Stimulated activated naive CD8-positive, alpha-beta T cell treated with anti-CD3 and anti-CD28 coated beads, Interleukin-15, Interleukin-2, amounts not matched to agents 100 ng/mL and 50 ng/mL, for 24 hours (primary cell): ENCODE measurements at regions not wholly inside any gene's neighbourhood (a gene's known extent, or its start where the extent isn't known, plus 50 kb on each side); places are given as distances from the start of the nearest gene placed in this dataset.
"Not testable (repeated sequence)": the region's sequence is repeated elsewhere in the genome, so short reads cannot be mapped to it uniquely, and the experiment has no call there.

Experiments
- H3K27ac Mint-ChIP-seq: one replicate; pipeline ENCODE4 v1.8.0; 2021; ENCODE audit warnings: mild to moderate bottlenecking, mixed read lengths
- H3K27me3 Mint-ChIP-seq: one replicate; pipeline ENCODE4 v1.8.0; 2021; ENCODE audit warnings: mixed read lengths
- H3K36me3 Mint-ChIP-seq: one replicate; pipeline ENCODE4 v1.8.0; 2021; ENCODE audit warnings: low read depth, mixed read lengths
- H3K4me1 Mint-ChIP-seq: one replicate; pipeline ENCODE4 v1.8.0; 2021; ENCODE audit warnings: low read depth, mixed read lengths
- H3K4me3 Mint-ChIP-seq: one replicate; pipeline ENCODE4 v1.8.0; 2021; ENCODE audit warnings: mild to moderate bottlenecking, mixed read lengths
- H3K9me3 Mint-ChIP-seq: one replicate; pipeline ENCODE4 v1.8.0; 2021; ENCODE audit warnings: mixed read lengths

DNA sequence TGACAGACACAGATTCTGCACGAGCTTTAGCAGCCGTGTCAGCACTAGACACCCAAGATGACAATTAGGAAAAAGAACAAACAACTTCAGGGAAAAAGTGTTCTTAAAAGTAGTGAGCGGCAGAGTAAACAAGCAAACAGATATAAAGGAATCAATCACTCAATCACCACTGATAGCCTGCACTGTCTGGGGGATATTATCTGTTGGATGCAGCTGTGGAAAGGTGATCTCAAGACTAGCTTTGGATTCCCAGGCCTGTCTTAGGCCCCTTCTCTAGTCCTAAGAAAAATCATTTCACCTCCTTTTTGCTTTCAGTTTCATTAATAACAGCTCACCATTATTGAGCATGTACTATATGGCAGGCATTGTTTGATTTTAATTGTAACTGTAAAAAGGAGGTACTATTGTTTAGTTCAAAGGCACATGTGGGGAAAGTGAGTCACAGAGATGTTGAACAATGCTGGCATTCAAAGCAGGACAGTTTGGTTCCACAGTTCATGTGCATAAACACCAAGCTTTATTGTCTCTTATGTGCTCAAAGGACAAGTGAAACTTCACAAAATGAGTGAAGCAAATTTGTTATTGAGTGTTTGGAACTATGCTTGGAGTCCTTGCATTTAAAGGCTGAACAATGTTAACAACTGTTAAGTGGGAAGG lies 147.3 kb upstream of the TCF4 start:
- Mint-ChIP-seq H3K27me3 (no peaks in the 10 kb centered on the region), H3K4me1 (no peaks in the 10 kb centered on the region)

DNA sequence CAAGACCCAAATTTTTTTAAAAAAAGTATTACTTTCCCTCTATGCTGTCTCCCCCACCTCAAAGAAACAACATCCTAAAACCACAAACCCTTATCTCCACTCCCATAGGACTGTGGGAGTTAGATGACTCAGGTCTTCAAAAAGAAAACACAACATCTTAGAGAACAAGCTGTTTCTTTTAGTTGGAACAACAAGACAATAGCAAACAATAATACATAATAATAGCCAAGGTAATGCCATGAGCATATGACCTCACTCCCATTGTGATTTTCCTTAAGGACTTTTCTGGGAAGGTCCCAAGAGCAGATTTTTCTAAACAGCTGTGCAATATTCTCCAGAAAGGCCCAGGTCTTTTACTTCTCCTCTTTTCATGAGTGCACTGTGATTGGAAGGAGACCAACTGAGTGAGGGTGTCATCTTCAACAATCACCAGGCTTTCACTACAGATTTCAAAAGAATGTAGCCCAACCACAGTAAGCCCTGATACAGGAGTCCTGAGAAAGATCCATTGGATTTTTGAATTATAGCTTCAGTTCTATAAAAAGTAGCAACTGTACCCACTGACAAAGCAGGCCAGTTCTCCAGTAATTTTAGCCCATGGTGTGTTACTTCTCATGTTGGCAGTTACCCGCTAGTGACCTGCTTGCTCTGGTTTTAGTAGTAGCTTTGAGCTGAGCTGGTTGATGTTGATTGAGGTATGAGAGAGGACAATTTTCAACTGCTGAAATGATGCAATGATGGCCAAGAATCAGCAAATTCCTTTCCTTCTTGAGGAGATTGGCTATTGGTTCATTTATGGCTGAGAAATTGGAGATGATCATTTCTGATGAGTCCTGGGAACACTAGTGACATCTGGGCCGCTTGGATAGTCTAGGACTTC lies 144.5 kb upstream of the TCF4 start:
- no peak overlapping the region for H3K27ac Mint-ChIP-seq
- H3K36me3 Mint-ChIP-seq: no peaks in the 10 kb centered on the region
- H3K27me3 Mint-ChIP-seq: no peaks in the 10 kb centered on the region
- no peaks in the 10 kb centered on the region for H3K4me1 Mint-ChIP-seq
- peaks cover 4% of the 10 kb centered on the region for H3K9me3 Mint-ChIP-seq
- H3K4me3 Mint-ChIP-seq: no peak overlapping the region

More for the DNA sequence above, 147.3 kb upstream of the TCF4 start:
- H3K36me3 Mint-ChIP-seq: no peaks in the 10 kb centered on the region
- H3K4me3 Mint-ChIP-seq: no peak overlapping the region
- H3K9me3 Mint-ChIP-seq: no peaks in the 10 kb centered on the region
- H3K27ac Mint-ChIP-seq: no peak overlapping the region

DNA sequence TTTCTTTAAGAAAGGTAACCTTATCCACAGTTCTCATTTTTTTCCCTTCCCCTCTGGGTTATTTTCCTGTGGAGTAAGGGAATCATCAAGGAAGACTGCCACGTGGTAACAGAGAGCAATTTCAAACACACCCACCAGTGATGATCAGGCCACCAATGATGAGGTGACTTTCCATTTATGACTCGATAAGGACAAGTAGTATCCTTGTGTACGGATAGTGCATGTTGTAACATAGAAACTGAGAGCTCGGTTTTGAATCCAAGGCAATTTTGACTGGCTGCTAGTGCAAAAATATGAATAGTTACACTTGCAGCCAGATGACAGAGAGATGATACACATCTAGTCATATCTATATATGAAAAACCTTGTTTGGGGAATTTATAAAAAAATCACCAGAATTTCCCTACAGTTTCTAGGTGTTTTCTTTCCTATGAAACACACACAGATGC lies 143.6 kb upstream of the TCF4 start:
- Mint-ChIP-seq H3K9me3 (peaks cover 4% of the 10 kb centered on the region), H3K36me3 (no peaks in the 10 kb centered on the region), H3K4me1 (no peaks in the 10 kb centered on the region), H3K4me3 (no peak overlapping the region), H3K27ac (no peak overlapping the region), H3K27me3 (no peaks in the 10 kb centered on the region)

DNA sequence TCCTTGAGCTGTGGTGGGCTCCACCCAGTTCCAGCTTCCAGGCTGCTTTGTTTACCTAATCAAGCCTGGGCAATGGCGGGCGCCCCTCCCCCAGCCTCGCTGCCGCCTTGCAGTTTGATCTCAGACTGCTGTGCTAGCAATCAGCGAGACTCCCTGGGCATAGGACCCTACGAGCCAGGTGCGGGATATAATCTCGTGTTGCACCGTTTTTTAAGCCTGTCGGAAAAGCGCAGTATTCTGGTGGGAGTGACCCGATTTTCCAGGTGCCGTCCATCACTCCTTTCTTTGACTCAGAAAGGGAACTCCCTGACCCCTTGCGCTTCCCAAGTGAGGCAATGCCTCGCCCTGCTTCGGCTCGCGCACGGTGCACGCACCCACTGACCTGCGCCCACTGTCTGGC lies 133.0 kb upstream of the TCF4 start:
- H3K36me3 Mint-ChIP-seq, H3K27me3 Mint-ChIP-seq, H3K4me3 Mint-ChIP-seq, H3K4me1 Mint-ChIP-seq, H3K9me3 Mint-ChIP-seq, H3K27ac Mint-ChIP-seq: not testable (repeated sequence)

DNA sequence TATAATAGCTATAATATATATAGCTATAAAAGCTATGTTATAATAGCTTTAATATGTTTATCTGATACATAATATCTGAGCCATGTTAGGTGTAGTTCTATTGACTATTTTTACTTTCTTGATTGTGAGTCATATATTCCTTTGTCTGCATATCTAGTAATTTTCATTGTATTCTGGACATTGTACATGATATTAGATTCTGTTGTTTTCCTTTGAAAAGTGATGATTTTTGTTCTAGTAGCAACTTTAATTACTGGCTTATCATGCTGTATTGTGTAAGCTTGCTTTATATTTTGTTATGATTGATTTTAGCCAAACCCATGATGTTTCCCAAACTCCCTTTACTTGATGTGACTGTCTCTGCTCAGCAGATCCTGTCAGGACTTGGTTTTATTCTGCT lies 125.7 kb upstream of the TCF4 start:
- Mint-ChIP-seq H3K9me3 (peaks cover 19% of the 10 kb centered on the region), H3K27me3 (no peaks in the 10 kb centered on the region), H3K36me3 (no peaks in the 10 kb centered on the region), H3K4me3 (no peak overlapping the region), H3K4me1 (no peaks in the 10 kb centered on the region), H3K27ac (no peak overlapping the region)

DNA sequence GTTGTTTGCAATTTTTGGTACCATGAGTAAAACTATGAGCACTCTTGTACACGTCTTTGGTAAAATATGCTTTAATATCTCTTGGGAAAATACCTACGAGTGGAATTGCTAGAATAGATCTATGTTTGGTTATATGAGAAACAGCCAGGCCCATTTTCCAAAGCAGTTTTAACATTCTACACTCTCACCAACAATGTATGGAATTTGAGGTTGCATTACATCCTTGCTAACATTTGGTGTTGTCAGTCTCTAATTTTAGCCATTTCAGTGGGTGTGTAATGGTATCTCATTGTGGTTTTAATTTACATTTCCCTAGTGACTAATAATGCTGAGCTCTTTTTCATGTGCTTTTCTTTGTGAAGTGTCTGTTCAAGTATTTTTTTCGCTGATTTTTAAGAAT lies 118.9 kb upstream of the TCF4 start:
- Mint-ChIP-seq H3K4me3 (no peak overlapping the region), H3K4me1 (no peaks in the 10 kb centered on the region), H3K27ac (no peak overlapping the region), H3K9me3 (peaks cover 17% of the 10 kb centered on the region), H3K27me3 (no peaks in the 10 kb centered on the region), H3K36me3 (no peaks in the 10 kb centered on the region)

DNA sequence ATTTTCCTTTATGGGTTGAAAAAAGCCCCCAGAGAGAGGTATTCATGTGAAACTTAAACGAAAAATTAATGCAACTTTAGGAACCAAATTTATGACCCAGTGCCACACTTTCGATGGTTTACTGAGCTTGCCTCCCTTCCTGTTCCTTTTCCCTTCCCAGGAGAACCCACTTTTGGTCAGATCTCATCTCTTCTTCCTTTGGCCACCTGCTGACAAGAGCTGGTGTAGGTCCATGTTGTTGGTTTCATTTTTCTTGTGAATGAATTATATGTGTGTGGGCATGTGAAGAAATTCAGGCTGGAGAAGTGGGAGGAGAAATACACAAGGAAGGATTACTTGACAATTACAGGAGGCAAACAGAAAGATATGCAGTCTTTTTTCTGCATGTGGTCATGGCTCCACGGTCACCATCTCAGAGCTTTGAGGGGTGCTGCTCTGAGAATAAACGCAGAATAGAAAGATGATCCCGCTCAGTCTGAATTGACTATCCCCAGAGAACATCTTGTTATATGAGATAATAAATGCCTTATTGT lies 111.3 kb upstream of the TCF4 start:
- Mint-ChIP-seq H3K4me1 (no peaks in the 10 kb centered on the region), H3K36me3 (no peaks in the 10 kb centered on the region), H3K9me3 (peaks cover 12% of the 10 kb centered on the region), H3K27ac (no peak overlapping the region), H3K27me3 (no peaks in the 10 kb centered on the region), H3K4me3 (no peak overlapping the region)

DNA sequence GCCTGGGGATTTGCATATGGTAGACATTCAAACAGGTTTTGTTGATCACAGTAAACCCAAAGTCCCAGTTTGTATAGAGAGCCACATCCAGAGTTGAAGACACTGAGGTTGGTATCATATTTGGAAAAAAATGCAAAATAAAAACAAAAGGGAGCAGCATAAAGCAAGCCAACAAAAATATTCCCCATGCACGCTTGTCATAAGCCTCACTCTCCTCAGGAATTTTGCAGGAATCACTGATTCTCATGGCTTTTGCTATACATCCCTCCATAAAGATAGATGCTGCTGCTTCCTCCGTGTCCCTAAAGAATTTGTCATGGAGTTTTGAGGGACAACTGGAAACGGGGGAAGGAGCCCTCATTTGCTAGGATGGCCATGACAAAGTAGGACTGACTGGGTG lies 108.8 kb upstream of the TCF4 start:
- H3K27ac Mint-ChIP-seq: no peak overlapping the region
- H3K27me3 Mint-ChIP-seq: no peaks in the 10 kb centered on the region
- H3K9me3 Mint-ChIP-seq: peaks cover 3% of the 10 kb centered on the region
- no peak overlapping the region for H3K4me3 Mint-ChIP-seq
- H3K36me3 Mint-ChIP-seq: no peaks in the 10 kb centered on the region
- H3K4me1 Mint-ChIP-seq: no peaks in the 10 kb centered on the region

DNA sequence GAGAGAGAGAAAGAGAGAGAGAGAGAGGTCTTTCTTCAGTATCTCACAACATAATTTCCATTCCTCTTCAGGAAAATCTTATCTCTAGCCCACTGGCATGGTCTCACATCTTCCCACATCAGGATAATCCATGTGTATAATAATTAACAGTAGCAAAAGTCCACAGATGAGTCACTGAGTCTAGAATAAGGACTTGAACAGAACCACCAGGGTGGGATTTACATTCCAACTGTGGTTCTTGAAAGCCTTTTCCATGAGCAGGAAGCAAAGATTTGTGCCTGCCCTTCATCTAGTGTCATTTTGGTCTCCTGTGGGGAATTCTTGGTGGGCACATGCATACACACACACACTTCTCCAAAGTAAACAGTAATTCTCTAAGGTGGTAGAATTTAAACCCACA lies 107.1 kb upstream of the TCF4 start:
- no peak overlapping the region for H3K27ac Mint-ChIP-seq
- no peaks in the 10 kb centered on the region for H3K9me3 Mint-ChIP-seq
- no peaks in the 10 kb centered on the region for H3K27me3 Mint-ChIP-seq
- H3K4me3 Mint-ChIP-seq: no peak overlapping the region
- no peaks in the 10 kb centered on the region for H3K36me3 Mint-ChIP-seq
- H3K4me1 Mint-ChIP-seq: no peaks in the 10 kb centered on the region

DNA sequence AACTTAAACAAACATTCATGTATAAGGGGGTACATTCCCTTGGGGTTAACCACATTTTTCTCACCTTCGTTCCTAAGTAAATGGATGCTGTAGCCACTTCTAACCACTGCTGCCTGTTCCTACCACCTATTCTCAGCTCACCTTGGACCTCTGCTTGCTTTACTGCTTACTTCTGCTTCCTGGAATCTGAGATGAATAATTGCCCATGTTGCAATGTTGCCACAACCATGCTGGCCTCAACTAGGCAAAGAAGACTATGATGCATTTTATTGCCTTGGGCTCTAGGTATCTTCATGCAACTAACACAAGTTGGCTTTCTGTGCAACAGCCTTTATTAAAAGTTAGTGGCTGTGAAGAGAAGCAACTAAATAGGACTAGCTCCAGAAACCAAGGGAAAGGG lies 106.3 kb upstream of the TCF4 start:
- Mint-ChIP-seq H3K36me3 (no peaks in the 10 kb centered on the region), H3K4me3 (no peak overlapping the region)

DNA sequence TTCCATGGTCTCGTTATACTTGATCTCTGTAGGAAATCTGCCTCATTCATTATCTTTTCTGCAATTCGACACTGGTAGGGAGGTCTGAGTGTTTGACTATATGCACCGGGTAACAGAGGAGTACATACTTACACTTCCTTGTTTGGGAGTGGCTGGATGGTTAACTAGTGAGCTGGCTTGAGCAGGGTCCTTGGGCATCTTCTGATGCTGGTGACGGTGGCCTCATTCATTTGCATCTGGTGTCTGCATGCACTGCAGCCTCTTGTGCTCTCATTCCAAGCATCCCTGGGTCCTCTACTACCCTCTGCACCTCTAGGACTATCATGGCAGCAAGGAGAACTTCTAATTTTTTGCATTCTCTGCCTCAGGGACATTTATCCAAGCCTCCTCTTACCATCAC lies 100.0 kb upstream of the TCF4 start:
- no peaks in the 10 kb centered on the region for H3K36me3 Mint-ChIP-seq
- no peaks in the 10 kb centered on the region for H3K4me1 Mint-ChIP-seq
- no peaks in the 10 kb centered on the region for H3K27me3 Mint-ChIP-seq
- H3K9me3 Mint-ChIP-seq: no peaks in the 10 kb centered on the region
- H3K27ac Mint-ChIP-seq: no peak overlapping the region
- no peak overlapping the region for H3K4me3 Mint-ChIP-seq

More for the DNA sequence above, 106.3 kb upstream of the TCF4 start:
- no peaks in the 10 kb centered on the region for H3K27me3 Mint-ChIP-seq
- no peak overlapping the region for H3K27ac Mint-ChIP-seq
- no peaks in the 10 kb centered on the region for H3K4me1 Mint-ChIP-seq
- no peaks in the 10 kb centered on the region for H3K9me3 Mint-ChIP-seq

DNA sequence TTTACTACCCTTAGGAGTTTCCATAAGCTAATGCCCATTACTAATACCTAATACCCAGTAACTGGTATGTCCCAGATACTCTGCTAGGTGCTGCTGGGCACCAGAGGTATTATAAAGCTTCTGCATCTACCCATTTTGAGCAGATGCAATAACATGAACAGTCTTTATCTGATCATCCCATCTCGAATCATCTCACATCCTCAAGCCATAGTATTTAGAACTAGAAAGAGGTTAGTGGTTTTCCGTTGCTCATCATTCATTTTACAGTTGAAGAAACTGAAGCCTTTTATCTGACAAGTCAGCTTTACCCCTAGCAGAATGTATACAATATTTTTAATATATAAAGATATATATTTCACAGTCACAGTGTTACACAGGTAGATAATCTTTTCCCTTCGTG lies 99.1 kb upstream of the TCF4 start:
- Mint-ChIP-seq H3K9me3 (no peaks in the 10 kb centered on the region), H3K27me3 (no peaks in the 10 kb centered on the region), H3K4me1 (no peaks in the 10 kb centered on the region), H3K36me3 (no peaks in the 10 kb centered on the region), H3K4me3 (no peak overlapping the region), H3K27ac (no peak overlapping the region)

DNA sequence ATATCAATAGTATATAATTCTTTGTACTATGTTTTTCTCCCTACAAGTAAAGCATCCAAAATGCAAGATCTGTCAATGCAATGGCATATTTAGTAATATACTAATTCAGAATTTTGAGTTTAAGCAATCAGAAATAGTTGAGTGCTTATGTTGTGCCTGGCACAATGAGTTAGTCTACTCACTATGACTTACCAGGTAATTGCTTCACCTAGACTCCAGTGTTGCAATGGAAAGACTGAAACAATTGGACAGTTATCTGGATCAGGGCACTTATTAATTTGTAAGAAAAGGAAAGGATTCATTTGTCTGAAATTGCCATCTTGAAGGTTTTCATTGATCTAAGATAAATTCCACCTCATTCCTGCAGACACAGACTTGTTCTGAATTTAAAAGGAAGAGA lies 97.6 kb upstream of the TCF4 start:
- peaks cover 5% of the 10 kb centered on the region for H3K9me3 Mint-ChIP-seq
- H3K36me3 Mint-ChIP-seq: no peaks in the 10 kb centered on the region
- no peak overlapping the region for H3K4me3 Mint-ChIP-seq
- no peaks in the 10 kb centered on the region for H3K4me1 Mint-ChIP-seq
- no peaks in the 10 kb centered on the region for H3K27me3 Mint-ChIP-seq
- H3K27ac Mint-ChIP-seq: no peak overlapping the region

DNA sequence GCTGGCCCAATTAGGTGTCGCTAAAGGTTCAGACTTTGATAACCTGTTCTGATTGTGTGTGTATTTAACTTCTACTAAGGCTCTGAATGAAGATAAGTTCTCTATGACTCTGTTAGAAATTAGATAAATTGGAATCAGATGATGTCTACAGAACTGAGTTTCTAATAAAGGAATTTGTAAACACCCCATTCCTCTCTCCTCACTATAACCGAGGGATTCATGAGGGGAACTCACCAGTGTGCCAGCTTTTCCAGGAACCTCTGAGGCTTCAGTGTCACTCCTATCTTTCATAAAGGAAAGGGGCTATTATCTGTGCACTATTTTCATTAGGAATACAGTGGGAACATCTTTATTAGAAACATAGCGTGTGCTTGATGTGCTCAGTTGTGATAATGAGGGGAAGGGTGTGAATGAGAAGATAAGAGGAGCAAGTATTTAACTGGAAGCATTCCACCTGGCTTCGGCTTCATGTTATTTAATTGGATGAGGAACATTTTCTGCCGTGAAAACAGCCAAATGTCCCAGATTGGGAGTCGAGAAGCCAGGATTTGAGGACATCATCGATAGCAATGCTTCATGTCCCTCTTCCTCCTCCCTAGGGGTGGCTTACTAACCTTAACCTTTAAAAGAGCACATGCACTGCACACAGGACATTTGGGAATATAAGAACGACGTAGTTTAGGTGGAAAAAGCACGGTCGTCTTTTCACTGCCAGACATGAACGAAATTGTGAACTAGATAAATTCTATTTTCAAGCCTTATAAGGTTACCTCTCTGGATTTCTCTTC lies 84.8 kb upstream of the TCF4 start:
- Mint-ChIP-seq H3K9me3 (peaks cover under 1% of the 10 kb centered on the region), H3K36me3 (no peaks in the 10 kb centered on the region), H3K4me1 (no peaks in the 10 kb centered on the region), H3K4me3 (no peak overlapping the region), H3K27me3 (no peaks in the 10 kb centered on the region), H3K27ac (no peak overlapping the region)

DNA sequence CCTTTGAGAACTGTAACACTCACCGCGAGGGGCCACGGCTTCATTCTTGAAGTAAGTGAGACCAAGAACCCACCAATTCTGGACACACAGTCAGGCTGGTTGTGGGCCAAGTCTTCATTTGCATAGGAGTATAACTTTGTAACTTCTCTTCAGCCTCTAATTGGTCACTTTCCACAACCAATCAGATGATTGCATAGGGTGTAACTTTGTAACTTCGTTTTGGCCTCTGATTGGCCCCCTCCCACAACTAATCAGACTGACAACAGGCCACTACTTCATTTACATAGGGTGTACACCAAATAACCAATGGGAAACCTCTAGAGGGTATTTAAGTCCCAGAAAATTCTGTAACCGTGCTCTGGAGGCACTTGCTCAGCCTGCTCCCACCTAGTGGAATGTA lies 77.5 kb upstream of the TCF4 start:
- H3K9me3 Mint-ChIP-seq: peaks cover 4% of the 10 kb centered on the region
- H3K36me3 Mint-ChIP-seq: no peaks in the 10 kb centered on the region
- no peak overlapping the region for H3K27ac Mint-ChIP-seq
- no peak overlapping the region for H3K4me3 Mint-ChIP-seq
- no peaks in the 10 kb centered on the region for H3K4me1 Mint-ChIP-seq
- H3K27me3 Mint-ChIP-seq: no peaks in the 10 kb centered on the region
